Psoas muscle (tissue), 7 donors: ENCODE measurements at regions not wholly inside any gene's neighbourhood (a gene's known extent, or its start where the extent isn't known, plus 50 kb on each side); places are given as distances from the start of the nearest gene placed in this dataset.

ENCODE experiments used
- ATAC-seq, 4 donors: fragments of 200-7000 bp; cut with Tn5 transposase; one replicate each; pipeline ENCODE4 v1.9.1; 2020; ENCODE audit warnings: moderate library complexity in 3 of 4, mild to moderate bottlenecking in 2 of 4
- DNase-seq, 2 donors: peaks; one replicate each; pipeline ENCODE4 v3.0.0-alpha.2; 2020
- H3K27ac ChIP-seq: fragments of 200-600 bp; one replicate; pipeline ENCODE4 v1.8.0; 2022
- H3K27me3 ChIP-seq, 3 donors: fragments of 200-600 bp in 1 of 3; one replicate each; pipeline versions ENCODE4 v1.6.1 to v1.8.0; 2013 to 2022; ENCODE audit warnings: low read length in 2 of 3, mild to moderate bottlenecking in 2 of 3, moderate library complexity in 1 of 3; ENCODE audit not compliant: insufficient read depth in 3 of 3
- H3K36me3 ChIP-seq, 2 donors: fragments of 200-600 bp in 1 of 2; one replicate each; pipeline versions ENCODE4 v1.6.1 to v1.8.0; 2013 to 2022; ENCODE audit warnings: low read depth in 1 of 2, mild to moderate bottlenecking in 1 of 2, moderate library complexity in 1 of 2; ENCODE audit not compliant: insufficient read depth in 1 of 2
- H3K4me1 ChIP-seq: fragments of 200-600 bp; one replicate; pipeline ENCODE4 v1.8.0; 2022
- H3K4me3 ChIP-seq: fragments of 200-600 bp; one replicate; pipeline ENCODE4 v1.8.0; 2022; ENCODE audit warnings: mild to moderate bottlenecking
- H3K9me3 ChIP-seq: fragments of 200-600 bp; one replicate; pipeline ENCODE4 v1.8.0; 2022
- CTCF ChIP-seq: fragments of 200-600 bp; IDR thresholded peaks from one replicate; pipeline ENCODE4 v1.8.0; 2022; ENCODE audit warnings: antibody characterized with exemption
- WGBS, 3 donors: extraction: QIAGEN DNeasy Blood & Tissue Kit; methylation state at CpG; one replicate each; pipeline versions ENCODE4 v1.1.6 to v1.1.7; 2013; 5-methylcytosine and 5-hydroxymethylcytosine counted together
- intact Hi-C, 2 donors: fragments of 100-400 bp; cut with DNase I; formaldehyde crosslinking; loops; one replicate each; pipeline versions ENCODE4 v1.11.0 to v1.14.2; 2022
- donor health status: healthy with polysubstance abuse.
- donor health status: DM: no; HTN: no; CAD: no; lungs with moderate emphysema.
- donor health status: Bipolar disorder and iron deficiency.
- donor health status: healthy.
- donor health status: DM: yes; HTN: yes; CAD: no.
- donor health status: DM: no; HTN: no; CAD: no.
- donor health status: DM: yes; HTN: yes; CAD: no.

GRCh38 chr2:42934580-42935186, 142.3 kb upstream of the HAAO start:
- Histone ChIP-seq H3K4me3 (no peak overlapping the region), H3K4me1 (peaks cover 17% of the 10 kb centered on the region), H3K36me3 (no peaks in the 10 kb centered on the region), H3K27ac (no peak overlapping the region), H3K27me3 (no peaks in the 10 kb centered on the region), H3K9me3 (no peaks in the 10 kb centered on the region)
- DNase-seq (peak in 1 of 2 donors; percentile 12), ATAC-seq (no peak)
- TF ChIP-seq CTCF: no peak
- 81 to 85% (median 82%) methylated on average over 14 of the region's 14 CpGs for WGBS, 3 donors
- intact Hi-C loops: loop anchor here in 1 of 2 donors (5.0 kb wide), 1 partner anchor 102 kb away; no protein-coding TSS in a partner anchor

DNA sequence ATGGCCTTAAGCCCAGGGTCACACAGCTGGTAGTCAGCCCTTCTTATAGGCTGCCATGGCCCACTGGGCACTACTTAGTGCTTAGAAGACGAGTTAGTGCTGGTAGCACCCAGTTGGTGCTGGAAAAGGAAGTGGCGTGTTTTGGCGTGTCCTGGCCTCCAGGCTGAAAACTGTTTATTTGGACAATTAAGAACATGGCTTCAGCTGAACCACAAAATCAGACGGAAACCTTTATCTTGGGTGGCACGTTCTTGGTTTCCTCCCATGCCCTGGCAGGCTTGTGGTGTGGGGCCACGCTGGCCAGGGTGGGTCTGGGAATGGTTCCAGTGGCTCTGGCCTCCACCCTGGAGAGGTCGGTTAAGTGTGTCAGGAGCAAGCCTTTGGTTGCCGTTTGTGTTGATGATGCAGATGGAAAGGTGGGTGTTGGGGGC, 141.5 kb upstream of the HAAO start:
- ATAC-seq: no peak
- Histone ChIP-seq H3K36me3 (no peaks in the 10 kb centered on the region), H3K27ac (no peak overlapping the region), H3K9me3 (no peaks in the 10 kb centered on the region), H3K4me3 (no peak overlapping the region), H3K4me1 (peaks cover 26% of the 10 kb centered on the region), H3K27me3 (no peaks in the 10 kb centered on the region)
- no peak for TF ChIP-seq CTCF
- intact Hi-C loops: loop anchor here in 1 of 2 donors (5.0 kb wide), 1 partner anchor 102 kb away; no protein-coding TSS in a partner anchor
- DNase-seq: no peak
- 55 to 70% (median 56%) methylated on average over 8 of the region's 8 CpGs for WGBS, 3 donors

DNA sequence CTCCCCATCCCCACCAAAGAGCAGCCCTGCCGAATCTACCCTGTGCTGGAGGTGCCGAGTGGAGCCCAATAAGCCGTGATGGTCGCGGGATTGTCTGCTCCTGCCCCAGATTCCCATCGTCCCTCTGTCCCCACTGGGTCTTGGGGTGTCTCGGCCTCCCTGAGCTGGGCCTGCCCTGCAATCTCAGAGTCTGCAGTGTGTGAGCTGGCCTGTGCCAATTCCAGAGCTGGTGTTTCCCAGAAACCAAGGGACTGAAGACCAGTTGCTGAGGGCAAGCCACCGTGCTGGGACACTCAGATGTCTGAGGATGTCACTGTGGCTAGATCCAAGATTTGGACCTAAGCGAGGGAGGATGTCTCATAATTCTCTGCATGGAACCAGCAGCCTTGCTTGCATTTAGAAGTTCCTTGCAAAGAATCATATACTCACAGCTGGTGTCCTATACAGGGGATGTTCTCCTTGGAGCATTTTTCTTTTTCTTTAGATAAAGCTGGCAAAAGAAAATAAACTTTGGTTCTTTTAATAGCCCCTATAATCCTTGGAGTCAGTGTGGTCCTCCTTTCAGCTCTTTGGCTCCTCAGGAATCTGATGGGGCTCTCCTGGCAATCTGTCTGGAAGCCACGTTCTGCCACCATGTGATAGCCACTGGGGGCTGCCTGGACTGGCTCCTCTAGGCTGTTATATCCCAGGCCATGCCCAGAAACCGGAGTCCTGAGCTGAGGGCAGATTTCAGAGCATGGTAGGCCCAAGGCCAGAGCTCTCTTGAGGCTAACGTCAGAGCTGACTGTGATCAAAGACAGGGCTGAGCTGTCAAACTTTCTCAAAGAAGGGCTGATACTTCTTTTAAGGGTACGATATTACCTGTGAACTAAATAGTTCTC, 140.1 kb upstream of the HAAO start:
- Histone ChIP-seq H3K36me3 (no peaks in the 10 kb centered on the region), H3K4me1 (peaks cover 35% of the 10 kb centered on the region), H3K27me3 (no peaks in the 10 kb centered on the region), H3K9me3 (no peaks in the 10 kb centered on the region), H3K27ac (no peak overlapping the region), H3K4me3 (no peak overlapping the region)
- 63 to 79% (median 65%) methylated on average over 12 to 13 of the region's 13 CpGs for WGBS, 3 donors
- DNase-seq: no peak
- intact Hi-C loops: loop anchor here in 1 of 2 donors (5.0 kb wide), 1 partner anchor 100 kb away; no protein-coding TSS in a partner anchor
- no peak for ATAC-seq
- TF ChIP-seq CTCF: no peak

- DNase-seq (no peak), ATAC-seq (no peak)
- intact Hi-C loops: loop anchor here in 1 of 2 donors (5.0 kb wide), 1 partner anchor 100 kb away; no protein-coding TSS in a partner anchor
- Histone ChIP-seq H3K4me3 (no peak overlapping the region), H3K9me3 (no peaks in the 10 kb centered on the region), H3K27me3 (no peaks in the 10 kb centered on the region), H3K4me1 (peaks cover 42% of the 10 kb centered on the region), H3K36me3 (no peaks in the 10 kb centered on the region), H3K27ac (no peak overlapping the region)
- no peak for TF ChIP-seq CTCF
- 45 to 65% (median 58%) methylated on average over 3 of the region's 3 CpGs for WGBS, 3 donors
Measured at GRCh38 chr2:42931818-42932195, 139.4 kb upstream of the HAAO start.
